ENCODE measurements at regions not wholly inside any gene's neighbourhood (a gene's known extent, or its start where the extent isn't known, plus 50 kb on each side); places are given as distances from the start of the nearest gene placed in this dataset.

GRCh38 chr5:15203376-15203775 is 296.6 kb upstream of the FBXL7 start:
- Histone ChIP-seq H3K4me3 (ENCODE audit: low read depth in 1 of 2, low read length in 1 of 2) (no peak overlapping the region), H3K9me3 (peaks cover 3% of the 10 kb centered on the region), H3K36me3 (no peaks in the 10 kb centered on the region), H3K4me1 (ENCODE audit: control insufficient read depth in 1 of 2, insufficient read depth in 1 of 2, low read depth in 1 of 2, low read length in 1 of 2) (no peaks in the 10 kb centered on the region), H3K27ac (no peak overlapping the region), H3K27me3 (no peaks in the 10 kb centered on the region)
- TF ChIP-seq, protein P1, sequence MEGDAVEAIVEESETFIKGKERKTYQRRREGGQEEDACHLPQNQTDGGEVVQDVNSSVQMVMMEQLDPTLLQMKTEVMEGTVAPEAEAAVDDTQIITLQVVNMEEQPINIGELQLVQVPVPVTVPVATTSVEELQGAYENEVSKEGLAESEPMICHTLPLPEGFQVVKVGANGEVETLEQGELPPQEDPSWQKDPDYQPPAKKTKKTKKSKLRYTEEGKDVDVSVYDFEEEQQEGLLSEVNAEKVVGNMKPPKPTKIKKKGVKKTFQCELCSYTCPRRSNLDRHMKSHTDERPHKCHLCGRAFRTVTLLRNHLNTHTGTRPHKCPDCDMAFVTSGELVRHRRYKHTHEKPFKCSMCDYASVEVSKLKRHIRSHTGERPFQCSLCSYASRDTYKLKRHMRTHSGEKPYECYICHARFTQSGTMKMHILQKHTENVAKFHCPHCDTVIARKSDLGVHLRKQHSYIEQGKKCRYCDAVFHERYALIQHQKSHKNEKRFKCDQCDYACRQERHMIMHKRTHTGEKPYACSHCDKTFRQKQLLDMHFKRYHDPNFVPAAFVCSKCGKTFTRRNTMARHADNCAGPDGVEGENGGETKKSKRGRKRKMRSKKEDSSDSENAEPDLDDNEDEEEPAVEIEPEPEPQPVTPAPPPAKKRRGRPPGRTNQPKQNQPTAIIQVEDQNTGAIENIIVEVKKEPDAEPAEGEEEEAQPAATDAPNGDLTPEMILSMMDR (IDR thresholded peaks at IDR 0.05): no peak

- Histone ChIP-seq H3K4me3 (ENCODE audit: low read depth in 1 of 2, low read length in 1 of 2) (no peak overlapping the region), H3K27ac (no peak overlapping the region)
- TF ChIP-seq, protein P1 (IDR thresholded peaks at IDR 0.05): no peak
Observed at GRCh38 chr5:15191012-15191411, 309.0 kb upstream of the FBXL7 start.

DNA sequence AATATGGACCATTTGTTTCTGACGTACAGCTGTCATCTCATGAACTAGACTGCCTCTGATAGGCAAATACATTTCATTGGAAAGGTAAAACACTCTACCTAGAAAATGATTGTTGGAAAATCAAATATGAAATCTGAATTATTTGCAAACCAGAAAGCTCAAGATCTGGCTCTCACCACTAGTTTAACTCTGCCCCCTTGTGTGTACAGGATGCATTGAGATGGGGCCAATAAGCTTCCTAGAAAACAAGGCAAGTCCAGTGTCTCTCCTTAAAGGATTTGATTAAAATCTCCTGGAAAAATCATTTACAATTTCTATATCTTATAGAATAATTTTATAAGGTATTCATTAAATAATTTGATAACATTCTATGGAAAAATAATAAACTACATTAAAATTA is 311.9 kb upstream of the ANKH start:
- Histone ChIP-seq H3K27me3 (no peaks in the 10 kb centered on the region), H3K27ac (no peak overlapping the region), H3K4me1 (ENCODE audit: control insufficient read depth in 1 of 2, insufficient read depth in 1 of 2, low read depth in 1 of 2, low read length in 1 of 2) (no peaks in the 10 kb centered on the region), H3K9me3 (no peaks in the 10 kb centered on the region), H3K4me3 (ENCODE audit: low read depth in 1 of 2, low read length in 1 of 2) (no peak overlapping the region), H3K36me3 (no peaks in the 10 kb centered on the region)
- TF ChIP-seq, protein P1 (IDR thresholded peaks at IDR 0.05): no peak

More at GRCh38 chr5:15191012-15191411, 309.0 kb upstream of the FBXL7 start:
- Histone ChIP-seq H3K4me1 (ENCODE audit: control insufficient read depth in 1 of 2, insufficient read depth in 1 of 2, low read depth in 1 of 2, low read length in 1 of 2) (no peaks in the 10 kb centered on the region), H3K9me3 (no peaks in the 10 kb centered on the region), H3K27me3 (no peaks in the 10 kb centered on the region), H3K36me3 (no peaks in the 10 kb centered on the region)

DNA sequence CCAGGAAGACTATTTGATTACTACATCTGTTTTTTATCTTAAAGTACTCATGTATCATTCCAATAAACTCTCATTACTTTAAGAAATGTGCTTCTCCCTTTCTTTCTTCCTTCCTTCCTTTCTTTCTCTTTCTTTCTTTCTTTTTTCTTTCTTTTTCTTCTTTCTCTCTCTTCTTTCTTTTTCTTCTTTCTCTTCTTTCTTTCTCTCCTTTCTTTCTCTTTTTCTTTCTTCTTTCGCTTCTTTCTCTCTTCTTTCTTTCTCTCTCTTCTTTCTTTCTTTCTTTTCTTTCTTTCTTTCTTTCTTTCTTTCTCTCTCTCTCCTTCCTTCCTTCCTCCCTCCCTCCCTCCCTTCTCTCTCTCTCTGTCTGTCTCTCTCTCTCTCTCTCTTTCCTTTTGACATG is 298.6 kb upstream of the ANKH start:
- Histone ChIP-seq H3K36me3 (no peaks in the 10 kb centered on the region), H3K27me3 (no peaks in the 10 kb centered on the region), H3K27ac (no peak overlapping the region), H3K9me3 (no peaks in the 10 kb centered on the region), H3K4me3 (ENCODE audit: low read depth in 1 of 2, low read length in 1 of 2) (no peak overlapping the region), H3K4me1 (ENCODE audit: control insufficient read depth in 1 of 2, insufficient read depth in 1 of 2, low read depth in 1 of 2, low read length in 1 of 2) (no peaks in the 10 kb centered on the region)
- TF ChIP-seq, protein P1 (IDR thresholded peaks at IDR 0.05): no peak

DNA sequence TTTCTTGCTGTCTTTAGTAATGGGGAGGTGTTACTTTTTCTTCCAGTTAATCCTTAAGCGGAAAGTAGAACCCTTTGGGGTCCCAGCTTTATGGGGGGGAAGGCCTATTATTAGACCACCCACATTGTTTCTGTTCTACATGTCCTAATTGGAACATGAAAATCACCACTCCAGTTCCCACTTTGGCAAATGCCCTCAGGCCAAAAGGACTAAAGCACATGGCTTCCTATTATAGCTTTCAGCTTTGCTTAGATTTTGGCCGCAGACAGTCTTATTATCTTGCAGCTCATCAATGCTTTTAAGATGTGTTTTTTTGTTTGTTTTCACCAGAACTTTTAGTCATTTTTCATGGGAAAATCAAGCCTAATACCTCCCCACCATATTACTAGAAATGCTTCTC is 296.8 kb upstream of the ANKH start:
- H3K27ac ChIP-seq: no peak overlapping the region
- no peak overlapping the region for H3K4me3 ChIP-seq (ENCODE audit: low read depth in 1 of 2, low read length in 1 of 2)
- H3K9me3 ChIP-seq: no peaks in the 10 kb centered on the region
- H3K27me3 ChIP-seq: no peaks in the 10 kb centered on the region
- no peaks in the 10 kb centered on the region for H3K4me1 ChIP-seq (ENCODE audit: control insufficient read depth in 1 of 2, insufficient read depth in 1 of 2, low read depth in 1 of 2, low read length in 1 of 2)
- TF ChIP-seq, protein P1 (IDR thresholded peaks at IDR 0.05): no peak
- no peaks in the 10 kb centered on the region for H3K36me3 ChIP-seq

DNA sequence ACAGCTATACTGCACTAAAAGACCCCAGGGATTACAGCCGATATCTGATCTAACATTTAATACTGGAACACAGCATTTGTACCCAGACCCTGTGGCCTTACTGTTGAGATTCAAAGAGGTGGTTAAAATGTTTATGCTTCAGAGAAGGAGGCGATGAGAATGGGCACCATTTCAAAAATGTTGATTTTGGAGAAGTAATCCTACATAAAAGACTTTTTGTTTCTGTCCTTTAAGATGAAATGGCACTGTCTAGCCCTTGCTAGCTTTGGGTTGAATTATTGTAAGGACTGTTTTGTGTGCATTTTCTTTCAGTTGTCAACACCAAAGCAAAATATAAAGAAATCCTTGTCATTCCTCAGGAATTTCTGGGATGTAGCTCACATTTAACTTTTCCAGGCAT is 288.5 kb upstream of the ANKH start:
- no peak overlapping the region for H3K4me3 ChIP-seq (ENCODE audit: low read depth in 1 of 2, low read length in 1 of 2)
- TF ChIP-seq, protein P1 (IDR thresholded peaks at IDR 0.05): no peak
- no peaks in the 10 kb centered on the region for H3K36me3 ChIP-seq
- H3K27me3 ChIP-seq: no peaks in the 10 kb centered on the region
- no peak overlapping the region for H3K27ac ChIP-seq
- H3K9me3 ChIP-seq: no peaks in the 10 kb centered on the region
- no peaks in the 10 kb centered on the region for H3K4me1 ChIP-seq (ENCODE audit: control insufficient read depth in 1 of 2, insufficient read depth in 1 of 2, low read depth in 1 of 2, low read length in 1 of 2)

All from neutrophil (primary cell).